ENCODE measurements at regions not wholly inside any gene's neighbourhood (a gene's known extent, or its start where the extent isn't known, plus 50 kb on each side); places are given as distances from the start of the nearest gene placed in this dataset.

DNA sequence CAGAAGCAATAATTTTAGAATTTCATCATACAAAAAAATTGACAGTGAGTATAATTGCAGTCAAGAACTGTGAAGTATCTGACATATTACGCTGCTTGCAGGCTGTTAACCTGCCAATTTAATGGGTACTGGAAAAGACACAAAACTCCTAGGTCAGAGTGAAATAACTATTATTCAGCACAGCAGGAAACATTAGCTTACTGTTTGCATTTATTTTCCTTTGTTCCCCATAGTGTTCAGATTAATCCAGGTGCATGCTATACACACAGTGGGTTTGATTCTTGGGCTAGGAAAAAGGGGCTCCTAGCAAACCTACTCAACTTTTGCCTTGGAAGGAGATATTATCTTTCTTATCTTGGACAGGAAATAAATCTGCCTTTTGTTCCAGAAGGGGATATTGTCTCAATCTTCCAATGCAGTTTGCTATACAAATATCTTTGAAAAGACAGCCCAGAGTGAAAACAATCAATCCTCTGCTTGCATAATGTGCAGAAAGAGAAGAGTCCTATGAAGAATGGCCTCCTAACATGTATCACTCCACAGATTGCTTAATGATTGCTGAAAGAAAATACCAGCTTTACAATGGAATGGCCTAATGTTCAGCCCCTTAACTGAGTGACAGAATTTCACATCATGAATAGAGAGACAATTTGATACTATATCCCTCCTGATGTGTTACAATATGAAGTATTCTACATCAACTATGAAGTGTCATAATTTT, 443.4 kb downstream of the TBC1D4 start:
- no peaks in the 10 kb centered on the region for H3K36me3 ChIP-seq (ENCODE audit: control insufficient read depth in 2 of 2, extremely low read depth in 1 of 2, insufficient read depth in 2 of 2, low read length in 2 of 2)
- H3K79me2 ChIP-seq (ENCODE audit: control insufficient read depth, insufficient read depth, low read length), result no peaks in the 10 kb centered on the region
- no peak overlapping the region for H3K9ac ChIP-seq (ENCODE audit: control insufficient read depth, extremely low read depth, insufficient read depth, low read length)
- H3K9me3 ChIP-seq (ENCODE audit: control insufficient read depth, low read depth, low read length), result no peaks in the 10 kb centered on the region
- no peak overlapping the region for H3K4me3 ChIP-seq (ENCODE audit: control insufficient read depth in 2 of 3, extremely low read depth in 1 of 3, insufficient read depth in 2 of 3, low read depth in 1 of 3, low read length in 3 of 3)
- TF ChIP-seq EZH2 (IDR thresholded peaks at IDR 0.05; ENCODE audit: low read length), result no peak
- TF ChIP-seq, protein P1, sequence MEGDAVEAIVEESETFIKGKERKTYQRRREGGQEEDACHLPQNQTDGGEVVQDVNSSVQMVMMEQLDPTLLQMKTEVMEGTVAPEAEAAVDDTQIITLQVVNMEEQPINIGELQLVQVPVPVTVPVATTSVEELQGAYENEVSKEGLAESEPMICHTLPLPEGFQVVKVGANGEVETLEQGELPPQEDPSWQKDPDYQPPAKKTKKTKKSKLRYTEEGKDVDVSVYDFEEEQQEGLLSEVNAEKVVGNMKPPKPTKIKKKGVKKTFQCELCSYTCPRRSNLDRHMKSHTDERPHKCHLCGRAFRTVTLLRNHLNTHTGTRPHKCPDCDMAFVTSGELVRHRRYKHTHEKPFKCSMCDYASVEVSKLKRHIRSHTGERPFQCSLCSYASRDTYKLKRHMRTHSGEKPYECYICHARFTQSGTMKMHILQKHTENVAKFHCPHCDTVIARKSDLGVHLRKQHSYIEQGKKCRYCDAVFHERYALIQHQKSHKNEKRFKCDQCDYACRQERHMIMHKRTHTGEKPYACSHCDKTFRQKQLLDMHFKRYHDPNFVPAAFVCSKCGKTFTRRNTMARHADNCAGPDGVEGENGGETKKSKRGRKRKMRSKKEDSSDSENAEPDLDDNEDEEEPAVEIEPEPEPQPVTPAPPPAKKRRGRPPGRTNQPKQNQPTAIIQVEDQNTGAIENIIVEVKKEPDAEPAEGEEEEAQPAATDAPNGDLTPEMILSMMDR (optimal IDR thresholded peaks at IDR 0.05 in 1 of 3, IDR thresholded peaks at IDR 0.05 in 1 of 3, conservative IDR thresholded peaks at IDR 0.05 in 1 of 3; ENCODE audit: extremely low read depth in 1 of 3, insufficient read depth in 2 of 3, low read length in 3 of 3), result no peak
- H2AFZ ChIP-seq (ENCODE audit: control insufficient read depth, low read length), result no peak overlapping the region
- dilution Hi-C loops (cut with MboI; ENCODE audit: extremely low pct_ligation_motif_present, low sequenced_read_pairs), result no loop called here
- FAIRE-seq (no peak), DNase-seq (ENCODE audit: low read depth, low spot score) (no peak)
- no peak overlapping the region for H3K27ac ChIP-seq (ENCODE audit: control insufficient read depth, insufficient read depth, low read length)
- H4K20me1 ChIP-seq (ENCODE audit: control insufficient read depth, extremely low read depth, insufficient read depth, low read length), result no peaks in the 10 kb centered on the region
- H3K27me3 ChIP-seq (ENCODE audit: control insufficient read depth, extremely low read depth, insufficient read depth, low read length), result no peaks in the 10 kb centered on the region
- H3K4me2 ChIP-seq (ENCODE audit: control insufficient read depth, extremely low read depth, insufficient read depth, low read depth, low read length), result no peak overlapping the region
- no peaks in the 10 kb centered on the region for H3K4me1 ChIP-seq (ENCODE audit: control insufficient read depth, extremely low read depth, insufficient read depth, low read length)
- H3K9me1 ChIP-seq (ENCODE audit: control insufficient read depth, extremely low read depth, insufficient read depth, low read length), result no peaks in the 10 kb centered on the region

DNA sequence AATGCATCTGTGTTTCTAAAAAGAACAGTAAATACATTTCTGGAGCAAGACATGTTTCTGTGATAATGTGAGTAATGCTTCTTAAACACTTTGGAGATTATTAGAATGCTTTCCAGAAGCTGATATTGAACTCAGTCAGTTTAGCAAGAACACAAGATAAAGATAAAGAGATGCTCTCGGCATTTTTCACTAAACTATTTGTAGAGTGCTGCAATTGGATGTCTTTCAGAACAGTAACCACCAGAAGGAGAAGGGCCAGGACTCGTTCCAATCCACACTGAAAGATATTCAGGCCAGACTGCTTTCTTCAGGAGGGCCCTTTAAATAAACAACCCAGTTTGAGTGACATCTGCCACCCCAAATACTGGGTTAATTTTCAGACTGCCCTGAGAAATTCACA, 456.0 kb downstream of the TBC1D4 start:
- no peaks in the 10 kb centered on the region for H3K36me3 ChIP-seq (ENCODE audit: control insufficient read depth in 2 of 2, extremely low read depth in 1 of 2, insufficient read depth in 2 of 2, low read length in 2 of 2)
- no peaks in the 10 kb centered on the region for H4K20me1 ChIP-seq (ENCODE audit: control insufficient read depth, extremely low read depth, insufficient read depth, low read length)
- H3K9ac ChIP-seq (ENCODE audit: control insufficient read depth, extremely low read depth, insufficient read depth, low read length), result no peak overlapping the region
- H3K9me1 ChIP-seq (ENCODE audit: control insufficient read depth, extremely low read depth, insufficient read depth, low read length), result no peaks in the 10 kb centered on the region
- no peak for FAIRE-seq
- no peak overlapping the region for H3K27ac ChIP-seq (ENCODE audit: control insufficient read depth, insufficient read depth, low read length)
- dilution Hi-C loops (cut with MboI; ENCODE audit: extremely low pct_ligation_motif_present, low sequenced_read_pairs), result no loop called here
- H3K4me1 ChIP-seq (ENCODE audit: control insufficient read depth, extremely low read depth, insufficient read depth, low read length), result no peaks in the 10 kb centered on the region
- H3K9me3 ChIP-seq (ENCODE audit: control insufficient read depth, low read depth, low read length), result no peaks in the 10 kb centered on the region
- H2AFZ ChIP-seq (ENCODE audit: control insufficient read depth, low read length), result no peak overlapping the region
- no peak overlapping the region for H3K4me3 ChIP-seq (ENCODE audit: control insufficient read depth in 2 of 3, extremely low read depth in 1 of 3, insufficient read depth in 2 of 3, low read depth in 1 of 3, low read length in 3 of 3)
- H3K79me2 ChIP-seq (ENCODE audit: control insufficient read depth, insufficient read depth, low read length), result no peaks in the 10 kb centered on the region
- H3K4me2 ChIP-seq (ENCODE audit: control insufficient read depth, extremely low read depth, insufficient read depth, low read depth, low read length), result no peak overlapping the region
- no peaks in the 10 kb centered on the region for H3K27me3 ChIP-seq (ENCODE audit: control insufficient read depth, extremely low read depth, insufficient read depth, low read length)
- TF ChIP-seq, protein P1 (optimal IDR thresholded peaks at IDR 0.05 in 1 of 3, IDR thresholded peaks at IDR 0.05 in 1 of 3, conservative IDR thresholded peaks at IDR 0.05 in 1 of 3; ENCODE audit: extremely low read depth in 1 of 3, insufficient read depth in 2 of 3, low read length in 3 of 3), result no peak
- no peak for TF ChIP-seq EZH2 (IDR thresholded peaks at IDR 0.05; ENCODE audit: low read length)
- no peak for DNase-seq (ENCODE audit: low read depth, low spot score)
